OCI-LY7 (cell line): ENCODE measurements at regions not wholly inside any gene's neighbourhood (a gene's known extent, or its start where the extent isn't known, plus 50 kb on each side); places are given as distances from the start of the nearest gene placed in this dataset.
"Not testable (repeated sequence)": the region's sequence is repeated elsewhere in the genome, so short reads cannot be mapped to it uniquely, and the experiment has no call there.

Experiments
- EZH2phosphoT487 ChIP-seq: fragments of 200-600 bp; sonication (generic); IDR thresholded peaks from 2 replicates; pipeline ENCODE4 v1.6.1; 2018; ENCODE audit warnings: low read depth, borderline replicate concordance, mild to moderate bottlenecking, mixed run types, antibody characterized with exemption, low read length, moderate library complexity, mixed read lengths
- TF ChIP-seq, protein P1 (sequence below): fragments of 200-600 bp; sonication (generic); conservative IDR thresholded peaks from 2 replicates; pipeline ENCODE4 v1.5.1; 2014; ENCODE audit warnings: mild to moderate bottlenecking, antibody characterized with exemption, low read length, moderate library complexity, mixed read lengths

DNA sequence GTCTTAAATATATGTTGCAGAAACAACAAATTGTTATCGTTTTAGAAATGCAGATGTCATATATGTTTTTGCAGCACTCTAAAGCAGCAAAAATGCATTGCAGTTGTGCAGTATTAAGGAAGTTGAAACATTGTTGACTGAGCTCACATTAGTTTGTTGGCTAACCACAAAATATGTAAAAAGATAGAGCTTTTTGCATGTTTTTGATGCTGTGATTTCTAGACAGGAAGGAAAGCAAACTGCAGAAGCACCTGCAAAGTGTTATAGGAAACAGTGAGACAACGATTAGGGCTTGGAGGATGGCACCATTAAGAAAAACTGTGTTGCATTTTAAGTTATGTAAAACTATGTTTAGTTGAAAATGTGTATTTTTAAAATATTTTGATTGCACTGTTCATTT is 366.7 kb downstream of the SRGAP2C start:
- TF ChIP-seq, protein P1, sequence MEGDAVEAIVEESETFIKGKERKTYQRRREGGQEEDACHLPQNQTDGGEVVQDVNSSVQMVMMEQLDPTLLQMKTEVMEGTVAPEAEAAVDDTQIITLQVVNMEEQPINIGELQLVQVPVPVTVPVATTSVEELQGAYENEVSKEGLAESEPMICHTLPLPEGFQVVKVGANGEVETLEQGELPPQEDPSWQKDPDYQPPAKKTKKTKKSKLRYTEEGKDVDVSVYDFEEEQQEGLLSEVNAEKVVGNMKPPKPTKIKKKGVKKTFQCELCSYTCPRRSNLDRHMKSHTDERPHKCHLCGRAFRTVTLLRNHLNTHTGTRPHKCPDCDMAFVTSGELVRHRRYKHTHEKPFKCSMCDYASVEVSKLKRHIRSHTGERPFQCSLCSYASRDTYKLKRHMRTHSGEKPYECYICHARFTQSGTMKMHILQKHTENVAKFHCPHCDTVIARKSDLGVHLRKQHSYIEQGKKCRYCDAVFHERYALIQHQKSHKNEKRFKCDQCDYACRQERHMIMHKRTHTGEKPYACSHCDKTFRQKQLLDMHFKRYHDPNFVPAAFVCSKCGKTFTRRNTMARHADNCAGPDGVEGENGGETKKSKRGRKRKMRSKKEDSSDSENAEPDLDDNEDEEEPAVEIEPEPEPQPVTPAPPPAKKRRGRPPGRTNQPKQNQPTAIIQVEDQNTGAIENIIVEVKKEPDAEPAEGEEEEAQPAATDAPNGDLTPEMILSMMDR, result not testable (repeated sequence)
- TF ChIP-seq EZH2phosphoT487, result not testable (repeated sequence)
